HL-60 (cell line): ENCODE measurements at regions not wholly inside any gene's neighbourhood (a gene's known extent, or its start where the extent isn't known, plus 50 kb on each side); places are given as distances from the start of the nearest gene placed in this dataset.

Source experiments
- POLR2AphosphoS5 ChIP-seq: IDR thresholded peaks from 2 replicates; pipeline ENCODE4 v1.6.1; 2012; ENCODE audit warnings: low read depth
- TF ChIP-seq, protein P1 (sequence below): IDR thresholded peaks from one replicate; pipeline ENCODE4 v1.5.1; 2011; ENCODE audit warnings: low read length, control low read depth, inconsistent platforms; ENCODE audit not compliant: insufficient read depth

DNA sequence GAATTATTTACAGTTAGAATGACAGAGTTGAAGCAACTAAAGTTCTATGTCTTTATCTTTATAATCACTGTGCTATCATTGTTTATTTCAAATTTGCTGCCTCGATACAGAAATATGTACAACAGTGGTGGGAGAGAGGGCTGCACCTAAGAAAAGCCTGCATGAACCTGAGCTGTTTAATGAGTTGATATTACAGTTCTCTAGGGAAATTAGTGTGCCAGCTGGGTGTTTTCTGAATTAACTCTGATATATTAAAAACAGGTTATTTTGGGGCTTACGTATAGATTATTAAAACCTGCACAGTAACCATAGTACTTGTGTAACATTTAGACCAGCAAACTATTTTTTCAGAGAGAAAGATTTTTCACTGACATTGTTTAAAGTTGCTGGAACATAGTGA is 750.5 kb upstream of the DDX18 start:
- TF ChIP-seq POLR2AphosphoS5 = no peak
- TF ChIP-seq, protein P1, sequence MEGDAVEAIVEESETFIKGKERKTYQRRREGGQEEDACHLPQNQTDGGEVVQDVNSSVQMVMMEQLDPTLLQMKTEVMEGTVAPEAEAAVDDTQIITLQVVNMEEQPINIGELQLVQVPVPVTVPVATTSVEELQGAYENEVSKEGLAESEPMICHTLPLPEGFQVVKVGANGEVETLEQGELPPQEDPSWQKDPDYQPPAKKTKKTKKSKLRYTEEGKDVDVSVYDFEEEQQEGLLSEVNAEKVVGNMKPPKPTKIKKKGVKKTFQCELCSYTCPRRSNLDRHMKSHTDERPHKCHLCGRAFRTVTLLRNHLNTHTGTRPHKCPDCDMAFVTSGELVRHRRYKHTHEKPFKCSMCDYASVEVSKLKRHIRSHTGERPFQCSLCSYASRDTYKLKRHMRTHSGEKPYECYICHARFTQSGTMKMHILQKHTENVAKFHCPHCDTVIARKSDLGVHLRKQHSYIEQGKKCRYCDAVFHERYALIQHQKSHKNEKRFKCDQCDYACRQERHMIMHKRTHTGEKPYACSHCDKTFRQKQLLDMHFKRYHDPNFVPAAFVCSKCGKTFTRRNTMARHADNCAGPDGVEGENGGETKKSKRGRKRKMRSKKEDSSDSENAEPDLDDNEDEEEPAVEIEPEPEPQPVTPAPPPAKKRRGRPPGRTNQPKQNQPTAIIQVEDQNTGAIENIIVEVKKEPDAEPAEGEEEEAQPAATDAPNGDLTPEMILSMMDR = no peak
